GM12878 (cell line): ENCODE measurements at regions not wholly inside any gene's neighbourhood (a gene's known extent, or its start where the extent isn't known, plus 50 kb on each side); places are given as distances from the start of the nearest gene placed in this dataset.
A peak's percentile ranks its signal among the peaks of the same experiment; 100 is the strongest.

ENCODE experiments used
- ATAC-seq: fragments of 200-7000 bp; cut with Tn5 transposase; 3 replicates; pipeline ENCODE4 v1.9.1; 2020; ENCODE audit warnings: mild to moderate bottlenecking, moderate library complexity
- BruUV-seq: library from RNA; stranded (reverse); fragments of 400-500 nt; replicated peaks from 2 replicates; lab custom pipeline; 2021; lab: Mats Ljungman, UMichigan
- CTCF ChIA-PET: fragments of 300-600 bp; sonication (Branson Sonifier 250); formaldehyde crosslinking; extraction: SDS; loops from one replicate; lab custom pipeline; 2021; ENCODE audit warnings: inconsistent platforms; lab: Yijun Ruan, JAX
- POLR2A ChIA-PET: fragments of 350-600 bp; formaldehyde crosslinking; extraction: SDS; loops from one replicate; lab custom pipeline; 2021; ENCODE audit warnings: inconsistent platforms; lab: Charles Lee
- RAD21 ChIA-PET: fragments of 300-600 bp; sonication (Branson Sonifier 250); formaldehyde crosslinking; loops from one replicate; lab custom pipeline; 2023; ENCODE audit warnings: antibody characterized with exemption; ENCODE audit not compliant: unreplicated experiment; lab: Charles Lee
- SMC1A ChIA-PET: fragments of 300-600 bp; sonication (Branson Sonifier 250); formaldehyde crosslinking; loops from one replicate; lab custom pipeline; 2023; ENCODE audit not compliant: unreplicated experiment, uncharacterized antibody; lab: Charles Lee
- DNase-seq: peaks from one replicate; pipeline ENCODE4 v3.0.0-alpha.2; 2011; ENCODE audit warnings: low read depth, low spot score
- FAIRE-seq: peaks from 3 replicates; lab custom pipeline; 2011; peaks lifted over from hg19 to GRCh38; lab: Jason Lieb, UNC
- H2AFZ ChIP-seq: 2 replicates; pipeline ENCODE4 v1.6.0; 2011; ENCODE audit warnings: low read depth, low read length, control low read depth; ENCODE audit not compliant: control insufficient read depth
- H3K27ac ChIP-seq: 2 replicates; pipeline ENCODE4 v1.5.1; 2011; ENCODE audit warnings: control low read depth; ENCODE audit not compliant: control insufficient read depth, insufficient read depth
- H3K27me3 ChIP-seq, 2 experiments: replicated peaks in 1 of 2; 2 replicates each; pipeline versions ENCODE4 v1.6.0 to v1.6.1; 2011; ENCODE audit warnings: low read length in 1 of 2; ENCODE audit not compliant: control insufficient read depth in 2 of 2, insufficient read depth in 2 of 2
- H3K36me3 ChIP-seq, 2 experiments: 2 replicates each; pipeline ENCODE4 v1.5.1; 2011; ENCODE audit warnings: low read length in 1 of 2; ENCODE audit not compliant: control insufficient read depth in 2 of 2, insufficient read depth in 2 of 2
- H3K4me1 ChIP-seq: 2 replicates; pipeline ENCODE4 v1.6.1; 2011; ENCODE audit warnings: mild to moderate bottlenecking, low read length, moderate library complexity, mixed read lengths; ENCODE audit not compliant: control insufficient read depth, insufficient read depth
- H3K4me2 ChIP-seq: 2 replicates; pipeline ENCODE4 v1.6.0; 2011; ENCODE audit warnings: control low read depth; ENCODE audit not compliant: control insufficient read depth, insufficient read depth
- H3K4me3 ChIP-seq: fragments of 200-600 bp; sonication (generic); 2 replicates; pipeline ENCODE4 v1.5.1; 2016
- H3K79me2 ChIP-seq: 2 replicates; pipeline ENCODE4 v1.6.0; 2011; ENCODE audit warnings: low read length; ENCODE audit not compliant: control insufficient read depth, insufficient read depth
- H3K9ac ChIP-seq: 2 replicates; pipeline ENCODE4 v1.8.0; 2011; ENCODE audit warnings: low read length, control low read depth, mixed read lengths; ENCODE audit not compliant: control insufficient read depth, insufficient read depth
- H3K9me3 ChIP-seq: replicated peaks from 3 replicates; pipeline ENCODE4 v1.5.1; 2011; ENCODE audit warnings: mild to moderate bottlenecking, low read length; ENCODE audit not compliant: control insufficient read depth, insufficient read depth
- H4K20me1 ChIP-seq: 2 replicates; pipeline ENCODE4 v1.6.0; 2011; ENCODE audit not compliant: control insufficient read depth, insufficient read depth
- ATF3 ChIP-seq: IDR thresholded peaks from 2 replicates; pipeline ENCODE4 v1.6.1; 2011; ENCODE audit warnings: low read depth, mild to moderate bottlenecking, low read length, moderate library complexity, borderline replicate concordance; ENCODE audit errors: extremely low read depth
- ESRRA ChIP-seq: IDR thresholded peaks from 2 replicates; pipeline ENCODE4 v1.6.1; 2012; ENCODE audit warnings: mild to moderate bottlenecking, low read length, improper control_type of control experiment
- HDAC6 ChIP-seq: fragments of 200-600 bp; sonication (generic); IDR thresholded peaks from one replicate; pipeline ENCODE4 v1.8.0; 2017; ENCODE audit warnings: antibody characterized with exemption; ENCODE audit not compliant: unreplicated experiment
- IKZF2 ChIP-seq, 2 experiments: fragments of 450-650 bp; IDR thresholded peaks; 2 replicates each; pipeline ENCODE4 v1.6.1; 2017; ENCODE audit warnings: mild to moderate bottlenecking in 2 of 2, moderate library complexity in 2 of 2
- POU2F2 ChIP-seq: IDR thresholded peaks from 3 replicates; pipeline ENCODE4 v1.6.1; 2011; ENCODE audit warnings: low read depth, mild to moderate bottlenecking, low read length, borderline replicate concordance
- TCF3 ChIP-seq: IDR thresholded peaks from 2 replicates; pipeline ENCODE4 v1.6.1; 2012; ENCODE audit warnings: low read depth, mild to moderate bottlenecking, low read length, borderline replicate concordance; ENCODE audit not compliant: insufficient read depth
- ZNF24 ChIP-seq: fragments of 450-650 bp; IDR thresholded peaks from 2 replicates; pipeline ENCODE4 v1.6.1; 2017; ENCODE audit warnings: antibody characterized with exemption, mild to moderate bottlenecking
- WGBS: methylation state at CpG from one replicate; pipeline ENCODE4 v1.1.6; 2016; ENCODE audit warnings: low lambda C conversion rate; ENCODE audit not compliant: insufficient replicate concordance, insufficient coverage; ENCODE audit errors: missing lambda C conversion rate; 5-methylcytosine and 5-hydroxymethylcytosine counted together
- in situ Hi-C: fragments of 300-500 bp; cut with MboI; formaldehyde crosslinking; loops from 9 replicates; pipeline ENCODE4 v1.14.3; 2018; ENCODE audit warnings: mixed read lengths
- intact Hi-C: fragments of 100-400 bp; cut with micrococcal nuclease; formaldehyde crosslinking; loops from one replicate; pipeline ENCODE4 v1.14.2; 2022; ENCODE audit not compliant: unreplicated experiment
- TF ChIP-seq, protein P1 (sequence below): fragments of 450-650 bp; formaldehyde crosslinking; IDR thresholded peaks from 2 replicates; pipeline ENCODE4 v1.5.0; 2022; ENCODE audit warnings: mild to moderate bottlenecking, missing genetic modification characterization
- TF ChIP-seq, protein P2 (sequence below): fragments of 450-650 bp; IDR thresholded peaks from 2 replicates; pipeline ENCODE4 v1.6.1; 2017; ENCODE audit warnings: mild to moderate bottlenecking, low read depth, inconsistent platforms; ENCODE audit not compliant: poor library complexity, severe bottlenecking
- TF ChIP-seq, protein P3 (sequence below), 3 experiments: IDR thresholded peaks in 2 of 3; conservative IDR thresholded peaks in 1 of 3; 2 replicates each; pipeline ENCODE4 v1.5.1; 2011; ENCODE audit warnings: low read depth in 3 of 3, low read length in 3 of 3, mild to moderate bottlenecking in 3 of 3, control low read depth in 2 of 3, moderate library complexity in 2 of 3, inconsistent platforms in 1 of 3, mixed read lengths in 1 of 3; ENCODE audit not compliant: control insufficient read depth in 2 of 3, insufficient read depth in 1 of 3; ENCODE audit errors: extremely low read depth in 1 of 3

DNA sequence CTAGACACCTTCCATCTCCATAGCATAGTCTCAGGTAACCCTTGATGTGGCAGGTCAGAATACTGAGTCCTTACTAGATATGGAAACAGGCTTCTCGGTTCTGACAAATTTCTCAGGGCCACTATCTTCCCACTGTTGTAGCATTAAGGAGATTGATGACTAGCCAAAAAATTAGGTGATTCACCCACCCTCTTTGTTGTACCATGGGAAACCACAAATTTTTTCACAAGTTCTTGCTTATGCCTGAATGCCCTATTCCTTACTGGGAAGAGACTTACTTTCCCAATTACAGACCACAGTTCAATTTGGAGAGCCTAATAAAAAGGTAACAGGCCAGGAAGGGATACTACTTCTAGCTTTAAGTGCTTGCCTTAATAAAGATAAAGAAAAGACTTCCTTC is 948.8 kb downstream of the GRM8 start (continued):
- TF ChIP-seq TCF3 (no peak), ATF3 (no peak), ESRRA (no peak), HDAC6 (no peak)

GRCh38 chr7:126302639-126303038 is 950.1 kb downstream of the GRM8 start:
- no peak for FAIRE-seq
- no TSS peak for BruUV-seq
- RAD21 ChIA-PET, result no interaction called here

More at GRCh38 chr7:126302639-126303038, 950.1 kb downstream of the GRM8 start:
- TF ChIP-seq ZNF24, result no peak
- TF ChIP-seq POU2F2, result no peak
- TF ChIP-seq, protein P1, sequence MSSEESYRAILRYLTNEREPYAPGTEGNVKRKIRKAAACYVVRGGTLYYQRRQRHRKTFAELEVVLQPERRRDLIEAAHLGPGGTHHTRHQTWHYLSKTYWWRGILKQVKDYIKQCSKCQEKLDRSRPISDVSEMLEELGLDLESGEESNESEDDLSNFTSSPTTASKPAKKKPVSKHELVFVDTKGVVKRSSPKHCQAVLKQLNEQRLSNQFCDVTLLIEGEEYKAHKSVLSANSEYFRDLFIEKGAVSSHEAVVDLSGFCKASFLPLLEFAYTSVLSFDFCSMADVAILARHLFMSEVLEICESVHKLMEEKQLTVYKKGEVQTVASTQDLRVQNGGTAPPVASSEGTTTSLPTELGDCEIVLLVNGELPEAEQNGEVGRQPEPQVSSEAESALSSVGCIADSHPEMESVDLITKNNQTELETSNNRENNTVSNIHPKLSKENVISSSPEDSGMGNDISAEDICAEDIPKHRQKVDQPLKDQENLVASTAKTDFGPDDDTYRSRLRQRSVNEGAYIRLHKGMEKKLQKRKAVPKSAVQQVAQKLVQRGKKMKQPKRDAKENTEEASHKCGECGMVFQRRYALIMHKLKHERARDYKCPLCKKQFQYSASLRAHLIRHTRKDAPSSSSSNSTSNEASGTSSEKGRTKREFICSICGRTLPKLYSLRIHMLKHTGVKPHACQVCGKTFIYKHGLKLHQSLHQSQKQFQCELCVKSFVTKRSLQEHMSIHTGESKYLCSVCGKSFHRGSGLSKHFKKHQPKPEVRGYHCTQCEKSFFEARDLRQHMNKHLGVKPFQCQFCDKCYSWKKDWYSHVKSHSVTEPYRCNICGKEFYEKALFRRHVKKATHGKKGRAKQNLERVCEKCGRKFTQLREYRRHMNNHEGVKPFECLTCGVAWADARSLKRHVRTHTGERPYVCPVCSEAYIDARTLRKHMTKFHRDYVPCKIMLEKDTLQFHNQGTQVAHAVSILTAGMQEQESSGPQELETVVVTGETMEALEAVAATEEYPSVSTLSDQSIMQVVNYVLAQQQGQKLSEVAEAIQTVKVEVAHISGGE (CRISPR knock-in tag), result no peak
- TF ChIP-seq, protein P2, sequence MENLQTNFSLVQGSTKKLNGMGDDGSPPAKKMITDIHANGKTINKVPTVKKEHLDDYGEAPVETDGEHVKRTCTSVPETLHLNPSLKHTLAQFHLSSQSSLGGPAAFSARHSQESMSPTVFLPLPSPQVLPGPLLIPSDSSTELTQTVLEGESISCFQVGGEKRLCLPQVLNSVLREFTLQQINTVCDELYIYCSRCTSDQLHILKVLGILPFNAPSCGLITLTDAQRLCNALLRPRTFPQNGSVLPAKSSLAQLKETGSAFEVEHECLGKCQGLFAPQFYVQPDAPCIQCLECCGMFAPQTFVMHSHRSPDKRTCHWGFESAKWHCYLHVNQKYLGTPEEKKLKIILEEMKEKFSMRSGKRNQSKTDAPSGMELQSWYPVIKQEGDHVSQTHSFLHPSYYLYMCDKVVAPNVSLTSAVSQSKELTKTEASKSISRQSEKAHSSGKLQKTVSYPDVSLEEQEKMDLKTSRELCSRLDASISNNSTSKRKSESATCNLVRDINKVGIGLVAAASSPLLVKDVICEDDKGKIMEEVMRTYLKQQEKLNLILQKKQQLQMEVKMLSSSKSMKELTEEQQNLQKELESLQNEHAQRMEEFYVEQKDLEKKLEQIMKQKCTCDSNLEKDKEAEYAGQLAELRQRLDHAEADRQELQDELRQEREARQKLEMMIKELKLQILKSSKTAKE, result no peak
- TF ChIP-seq, protein P3, sequence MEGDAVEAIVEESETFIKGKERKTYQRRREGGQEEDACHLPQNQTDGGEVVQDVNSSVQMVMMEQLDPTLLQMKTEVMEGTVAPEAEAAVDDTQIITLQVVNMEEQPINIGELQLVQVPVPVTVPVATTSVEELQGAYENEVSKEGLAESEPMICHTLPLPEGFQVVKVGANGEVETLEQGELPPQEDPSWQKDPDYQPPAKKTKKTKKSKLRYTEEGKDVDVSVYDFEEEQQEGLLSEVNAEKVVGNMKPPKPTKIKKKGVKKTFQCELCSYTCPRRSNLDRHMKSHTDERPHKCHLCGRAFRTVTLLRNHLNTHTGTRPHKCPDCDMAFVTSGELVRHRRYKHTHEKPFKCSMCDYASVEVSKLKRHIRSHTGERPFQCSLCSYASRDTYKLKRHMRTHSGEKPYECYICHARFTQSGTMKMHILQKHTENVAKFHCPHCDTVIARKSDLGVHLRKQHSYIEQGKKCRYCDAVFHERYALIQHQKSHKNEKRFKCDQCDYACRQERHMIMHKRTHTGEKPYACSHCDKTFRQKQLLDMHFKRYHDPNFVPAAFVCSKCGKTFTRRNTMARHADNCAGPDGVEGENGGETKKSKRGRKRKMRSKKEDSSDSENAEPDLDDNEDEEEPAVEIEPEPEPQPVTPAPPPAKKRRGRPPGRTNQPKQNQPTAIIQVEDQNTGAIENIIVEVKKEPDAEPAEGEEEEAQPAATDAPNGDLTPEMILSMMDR (IDR thresholded peaks at IDR 0.05 in 2 of 3, conservative IDR thresholded peaks at IDR 0.05 in 1 of 3; ENCODE audit: control insufficient read depth in 2 of 3, extremely low read depth in 1 of 3, insufficient read depth in 1 of 3, low read depth in 3 of 3, low read length in 3 of 3), result 0 out of 6 replicates have a peak, but pooled peaks of 1 of the 3 experiments have one; percentile 7
- TF ChIP-seq IKZF2 (IDR thresholded peaks at IDR 0.05), result no peak
- Histone ChIP-seq H3K9ac (no peak overlapping the region), H3K4me3 (no peak overlapping the region), H3K36me3 (no peaks in the 10 kb centered on the region), H2AFZ (no peak overlapping the region), H3K27ac (no peak overlapping the region), H3K27me3 (no peaks in the 10 kb centered on the region), H3K4me2 (no peak overlapping the region), H3K4me1 (no peaks in the 10 kb centered on the region), H3K79me2 (no peaks in the 10 kb centered on the region), H3K9me3 (peaks cover 1% of the 10 kb centered on the region; the same call in 1 of the 3 replicates), H4K20me1 (no peaks in the 10 kb centered on the region)
- ATAC-seq (no peak), DNase-seq (no peak)
- SMC1A ChIA-PET, result no interaction called here
- CTCF ChIA-PET, result no interaction called here
- intact Hi-C loops, result no loop called here
- 36% methylated on average over 2 of the region's 2 CpGs for WGBS
- POLR2A ChIA-PET, result no interaction called here
- in situ Hi-C loops, result no loop called here
